ENCODE measurements at regions not wholly inside any gene's neighbourhood (a gene's known extent, or its start where the extent isn't known, plus 50 kb on each side); places are given as distances from the start of the nearest gene placed in this dataset.

DNA sequence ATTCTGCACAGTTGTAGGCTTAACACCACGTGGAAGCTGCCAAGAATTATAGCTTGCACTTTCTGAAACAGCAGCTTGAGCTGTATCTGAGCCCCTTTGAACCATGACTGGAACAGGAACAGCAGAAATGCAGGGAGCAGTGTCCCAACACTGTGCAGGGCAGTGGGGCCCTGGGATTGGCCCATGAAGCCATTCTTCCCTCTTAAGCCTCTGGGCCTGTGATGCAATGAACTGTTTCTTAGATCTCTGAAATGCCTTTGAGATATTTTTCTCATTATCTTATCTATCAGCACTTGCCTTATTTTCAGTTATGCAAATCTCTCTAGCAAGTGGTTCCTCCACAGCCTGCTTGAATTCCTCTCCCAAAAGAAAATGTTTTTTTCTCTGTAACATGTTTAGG is 87.0 kb upstream of the MTAP start:
- TF ChIP-seq POLR2A (IDR thresholded peaks at IDR 0.05; ENCODE audit: low read length), result no peak
- no peak for TF ChIP-seq GATA1 (IDR thresholded peaks at IDR 0.05; ENCODE audit: low read depth, low read length)

Data from erythroblast (primary cell).